ENCODE measurements at regions not wholly inside any gene's neighbourhood (a gene's known extent, or its start where the extent isn't known, plus 50 kb on each side); places are given as distances from the start of the nearest gene placed in this dataset.
A peak's percentile ranks its signal among the peaks of the same experiment; 100 is the strongest.

GRCh38 chr21:20388400-20388799 is 609.8 kb upstream of the NCAM2 start:
- Histone ChIP-seq H3K4me3 (no peak overlapping the region), H3K36me3 (no peaks in the 10 kb centered on the region), H3K4me1 (no peaks in the 10 kb centered on the region), H3K27ac (no peak overlapping the region), H3K9me3 (peaks cover 0 to 44% (median 9%) of the 10 kb centered on the region in 11 donors), H3K27me3 (no peaks in the 10 kb centered on the region)
- 80 to 86% methylated on average over 6 of the region's 6 CpGs for WGBS, 2 donors
- DNase-seq (no peak), ATAC-seq (no peak)
- intact Hi-C loops (cut with DNase I), result loop anchor here in 1 of 10 donors (5.0 kb wide), 1 partner anchor 201 kb away; no protein-coding TSS in a partner anchor
- no peak for TF ChIP-seq CTCF (IDR thresholded peaks at IDR 0.05)

GRCh38 chr21:20396798-20397197 is 601.4 kb upstream of the NCAM2 start:
- WGBS, 2 donors, result 81 to 84% methylated on average over 10 of the region's 10 CpGs
- Histone ChIP-seq H3K9me3 (peaks cover 0 to 19% (median 0%) of the 10 kb centered on the region in 11 donors), H3K4me1 (no peaks in the 10 kb centered on the region), H3K4me3 (no peak overlapping the region), H3K27ac (no peak overlapping the region), H3K36me3 (no peaks in the 10 kb centered on the region), H3K27me3 (no peaks in the 10 kb centered on the region)
- no peak for TF ChIP-seq CTCF (IDR thresholded peaks at IDR 0.05)
- ATAC-seq (no peak), DNase-seq (peak in 1 of 2 donors; percentile 4)
- intact Hi-C loops (cut with DNase I), result no loop called here

DNA sequence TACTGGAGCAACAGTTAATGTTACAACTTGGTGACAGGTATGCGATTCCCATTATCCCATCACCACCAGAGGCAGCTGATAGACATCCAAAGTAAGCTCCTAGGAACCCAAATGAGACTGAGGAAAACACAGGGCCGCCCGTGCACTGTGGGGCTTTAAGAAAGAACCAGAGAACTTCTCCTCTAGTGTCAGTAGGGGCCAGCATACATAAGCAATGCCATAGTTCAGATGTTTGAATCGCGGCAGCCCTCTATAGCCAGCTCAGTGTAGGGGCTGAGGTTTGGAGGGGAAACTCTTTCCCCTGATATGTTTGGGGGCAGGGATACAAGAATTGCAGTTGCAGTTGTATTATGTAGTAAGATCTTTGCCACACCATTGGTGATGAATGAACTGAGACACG is 593.3 kb upstream of the NCAM2 start:
- ATAC-seq, result no peak
- WGBS, 2 donors, result 46 to 62% methylated on average over 6 of the region's 6 CpGs
- Histone ChIP-seq H3K27ac (no peak overlapping the region), H3K36me3 (no peaks in the 10 kb centered on the region), H3K9me3 (peaks cover 0 to 15% (median 0%) of the 10 kb centered on the region in 11 donors), H3K4me3 (no peak overlapping the region), H3K4me1 (no peaks in the 10 kb centered on the region), H3K27me3 (no peaks in the 10 kb centered on the region)
- DNase-seq, result no peak
- intact Hi-C loops (cut with DNase I), result no loop called here
- no peak for TF ChIP-seq CTCF (IDR thresholded peaks at IDR 0.05)

DNA sequence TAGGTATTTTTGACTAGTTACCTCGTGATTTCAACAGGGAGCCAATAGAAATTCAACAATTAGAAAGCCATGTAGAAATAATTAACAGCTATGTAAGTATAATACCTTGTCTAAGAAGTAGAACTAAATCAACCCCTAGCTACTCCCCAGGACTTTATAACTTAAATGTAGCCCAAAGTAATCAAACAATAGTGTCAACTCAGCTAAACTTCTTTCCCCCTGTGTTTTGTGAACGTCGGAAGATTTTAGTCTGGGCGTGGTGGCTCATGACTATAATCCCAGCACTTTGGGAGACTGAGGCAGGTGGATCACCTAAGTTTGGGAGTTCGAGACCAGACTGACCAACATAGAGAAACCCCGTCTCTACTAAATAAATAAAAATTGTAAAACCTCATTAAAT is 579.9 kb upstream of the NCAM2 start:
- Histone ChIP-seq H3K4me1 (no peaks in the 10 kb centered on the region), H3K27me3 (no peaks in the 10 kb centered on the region), H3K9me3 (peaks cover 0 to 19% (median 0%) of the 10 kb centered on the region in 11 donors), H3K4me3 (no peak overlapping the region), H3K27ac (no peak overlapping the region), H3K36me3 (no peaks in the 10 kb centered on the region)
- 78 to 88% methylated on average over 6 of the region's 6 CpGs for WGBS, 2 donors
- ATAC-seq (no peak), DNase-seq (no peak)
- intact Hi-C loops (cut with DNase I), result no loop called here
- no peak for TF ChIP-seq CTCF (IDR thresholded peaks at IDR 0.05)
